ENCODE measurements at regions not wholly inside any gene's neighbourhood (a gene's known extent, or its start where the extent isn't known, plus 50 kb on each side); places are given as distances from the start of the nearest gene placed in this dataset.

DNA sequence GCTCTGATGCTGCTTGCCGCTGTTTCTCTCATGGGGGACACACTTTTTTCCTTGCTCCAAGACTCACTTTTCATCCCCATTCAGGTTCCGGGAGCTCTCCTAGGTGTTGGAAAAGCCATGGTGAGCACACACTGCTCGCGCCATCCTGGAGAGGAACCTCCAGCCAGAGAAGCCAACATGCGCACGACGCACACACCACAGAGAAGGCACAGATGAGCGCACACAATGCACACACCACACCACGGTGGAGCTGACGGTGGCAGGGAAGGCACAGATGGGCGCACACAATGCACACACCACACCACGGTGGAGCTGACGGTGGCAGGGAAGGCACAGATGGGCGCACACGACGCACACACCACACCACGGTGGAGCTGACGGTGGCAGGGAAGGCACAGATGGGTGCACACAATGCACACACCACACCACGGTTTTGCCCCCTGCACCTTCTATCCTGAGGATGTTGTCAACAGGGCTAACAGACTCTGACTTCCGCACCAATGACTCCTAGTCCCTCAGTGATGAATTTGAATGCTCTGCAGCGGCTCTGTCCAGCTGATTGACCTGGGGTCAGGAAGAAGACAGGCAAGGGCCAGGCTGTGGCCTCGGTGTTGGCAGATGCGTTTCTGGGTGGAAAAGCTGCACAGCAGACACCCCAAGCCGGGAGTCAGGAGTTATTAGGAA is 154.7 kb downstream of the ERMARD start:
- TF ChIP-seq, protein P1, sequence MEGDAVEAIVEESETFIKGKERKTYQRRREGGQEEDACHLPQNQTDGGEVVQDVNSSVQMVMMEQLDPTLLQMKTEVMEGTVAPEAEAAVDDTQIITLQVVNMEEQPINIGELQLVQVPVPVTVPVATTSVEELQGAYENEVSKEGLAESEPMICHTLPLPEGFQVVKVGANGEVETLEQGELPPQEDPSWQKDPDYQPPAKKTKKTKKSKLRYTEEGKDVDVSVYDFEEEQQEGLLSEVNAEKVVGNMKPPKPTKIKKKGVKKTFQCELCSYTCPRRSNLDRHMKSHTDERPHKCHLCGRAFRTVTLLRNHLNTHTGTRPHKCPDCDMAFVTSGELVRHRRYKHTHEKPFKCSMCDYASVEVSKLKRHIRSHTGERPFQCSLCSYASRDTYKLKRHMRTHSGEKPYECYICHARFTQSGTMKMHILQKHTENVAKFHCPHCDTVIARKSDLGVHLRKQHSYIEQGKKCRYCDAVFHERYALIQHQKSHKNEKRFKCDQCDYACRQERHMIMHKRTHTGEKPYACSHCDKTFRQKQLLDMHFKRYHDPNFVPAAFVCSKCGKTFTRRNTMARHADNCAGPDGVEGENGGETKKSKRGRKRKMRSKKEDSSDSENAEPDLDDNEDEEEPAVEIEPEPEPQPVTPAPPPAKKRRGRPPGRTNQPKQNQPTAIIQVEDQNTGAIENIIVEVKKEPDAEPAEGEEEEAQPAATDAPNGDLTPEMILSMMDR (IDR thresholded peaks at IDR 0.05; ENCODE audit: insufficient read depth, low read depth, low read length, missing control alignments): no peak
- DNase-seq (ENCODE audit: low read depth): no peak
- no peak overlapping the region for H3K4me3 ChIP-seq (ENCODE audit: low read length)

- DNase-seq (ENCODE audit: low read depth): peak; percentile 38
- TF ChIP-seq, protein P1 (IDR thresholded peaks at IDR 0.05; ENCODE audit: insufficient read depth, low read depth, low read length, missing control alignments): no peak
Measured at GRCh38 chr6:169905041-169905807, 153.8 kb downstream of the ERMARD start.

GRCh38 chr6:169904051-169904922 is 152.9 kb downstream of the ERMARD start:
- TF ChIP-seq, protein P1 (IDR thresholded peaks at IDR 0.05; ENCODE audit: insufficient read depth, low read depth, low read length, missing control alignments): no peak
- no peak for DNase-seq (ENCODE audit: low read depth)
- no peak overlapping the region for H3K4me3 ChIP-seq (ENCODE audit: low read length)

More at GRCh38 chr6:169905041-169905807, 153.8 kb downstream of the ERMARD start:
- H3K4me3 ChIP-seq (ENCODE audit: low read length): no peak overlapping the region

DNA sequence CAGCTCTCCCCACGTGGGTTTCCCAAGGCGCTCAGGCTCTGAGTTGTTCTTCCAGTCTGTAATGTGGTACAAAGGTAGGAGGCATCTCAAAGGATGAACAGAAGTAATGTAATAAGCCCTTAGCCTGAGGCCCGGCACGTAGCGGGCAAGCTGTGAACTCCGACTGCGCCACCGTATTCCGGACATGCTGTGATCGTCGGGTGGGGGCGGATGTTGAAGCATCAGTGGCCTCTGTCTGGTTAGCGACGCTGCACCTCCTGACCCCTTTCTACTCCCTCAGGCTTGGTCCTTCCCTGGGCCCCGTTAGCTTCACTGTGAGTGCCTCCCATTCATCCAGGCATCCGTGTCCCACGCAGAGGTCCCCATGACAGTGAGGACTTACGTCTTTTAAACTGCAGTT is 151.7 kb downstream of the ERMARD start:
- TF ChIP-seq, protein P1 (IDR thresholded peaks at IDR 0.05; ENCODE audit: insufficient read depth, low read depth, low read length, missing control alignments): no peak

GRCh38 chr6:169902604-169903003 is 151.2 kb downstream of the ERMARD start:
- TF ChIP-seq, protein P1 (IDR thresholded peaks at IDR 0.05; ENCODE audit: insufficient read depth, low read depth, low read length, missing control alignments): no peak
- no peak for DNase-seq (ENCODE audit: low read depth)

More for the DNA sequence above, 151.7 kb downstream of the ERMARD start:
- DNase-seq (ENCODE audit: low read depth): no peak
- no peak overlapping the region for H3K4me3 ChIP-seq (ENCODE audit: low read length)

DNA sequence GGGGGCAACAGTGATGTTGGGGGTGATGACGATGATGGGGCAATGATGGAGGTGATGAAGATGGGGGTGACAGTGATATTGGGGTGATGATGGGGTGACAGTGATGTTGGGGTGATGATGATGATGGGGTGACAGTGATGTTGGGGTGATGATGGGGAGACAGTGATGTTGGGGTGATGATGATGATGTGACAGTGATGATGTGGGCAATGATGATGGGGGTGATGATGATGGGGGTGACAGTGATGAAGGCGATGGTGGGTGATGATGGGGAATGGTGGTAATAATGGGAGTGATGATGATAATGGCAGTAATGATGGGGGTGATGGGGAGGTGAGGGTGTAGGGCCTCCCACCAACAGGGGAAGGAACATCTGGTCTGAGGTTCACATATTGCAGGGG is 150.6 kb downstream of the ERMARD start:
- TF ChIP-seq, protein P1 (IDR thresholded peaks at IDR 0.05; ENCODE audit: insufficient read depth, low read depth, low read length, missing control alignments): no peak
- no peak overlapping the region for H3K4me3 ChIP-seq (ENCODE audit: low read length)
- DNase-seq (ENCODE audit: low read depth): no peak

More at GRCh38 chr6:169902604-169903003, 151.2 kb downstream of the ERMARD start:
- H3K4me3 ChIP-seq (ENCODE audit: low read length): no peak overlapping the region

All from epithelial cell of esophagus (primary cell).